ENCODE measurements at regions not wholly inside any gene's neighbourhood (a gene's known extent, or its start where the extent isn't known, plus 50 kb on each side); places are given as distances from the start of the nearest gene placed in this dataset.
A peak's percentile ranks its signal among the peaks of the same experiment; 100 is the strongest.

DNA sequence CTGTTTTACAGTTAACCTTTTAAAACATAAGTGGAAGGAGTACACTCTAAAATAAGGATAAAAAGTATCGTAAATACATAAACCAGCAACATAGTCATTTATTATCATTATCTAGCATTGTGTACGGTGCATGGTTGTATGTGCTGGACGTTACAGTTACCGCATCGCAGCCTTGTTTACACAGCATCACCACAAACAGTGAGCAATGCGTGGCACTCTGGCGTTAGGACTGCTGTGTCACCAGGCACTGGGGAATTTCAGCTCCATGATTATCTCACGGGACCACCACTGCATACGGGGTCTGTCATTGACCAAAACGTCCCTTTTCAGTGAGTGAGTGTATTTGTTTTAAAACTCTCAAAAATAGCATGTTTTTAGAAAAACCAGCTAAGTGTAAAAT, 103.0 kb upstream of the SNTG2 start:
- Histone ChIP-seq H3K18ac (ENCODE audit: insufficient read length, low read depth, low read length) (no peak overlapping the region), H2BK5ac (ENCODE audit: insufficient read length, low read length) (no peak overlapping the region), H3K56ac (ENCODE audit: insufficient read length, low read depth, low read length) (no peak overlapping the region), H2BK15ac (ENCODE audit: low read depth, low read length) (no peak overlapping the region), H3K79me1 (ENCODE audit: insufficient read depth, low read depth, low read length, poor library complexity, severe bottlenecking) (no peaks in the 10 kb centered on the region), H4K5ac (ENCODE audit: insufficient read length, low read depth, low read length) (no peak overlapping the region), H3T11ph (ENCODE audit: low read length) (no peak overlapping the region), H2BK120ac (ENCODE audit: low read depth, low read length, poor library complexity, severe bottlenecking) (no peak overlapping the region), H3K27ac (ENCODE audit: insufficient read length, low read depth, low read length) (no peak overlapping the region), H3K14ac (ENCODE audit: insufficient read depth, low read length) (no peak overlapping the region), H2AK5ac (ENCODE audit: insufficient read length, low read length) (no peak overlapping the region), H4K20me1 (ENCODE audit: control insufficient read depth, insufficient read depth, insufficient read length) (no peaks in the 10 kb centered on the region), H3K27me3 (ENCODE audit: insufficient read depth, low read length) (no peaks in the 10 kb centered on the region), H4K8ac (replicated peaks; ENCODE audit: insufficient read length, low read depth, low read length) (no peak overlapping the region), H3K4me1 (ENCODE audit: insufficient read depth, low read length) (no peaks in the 10 kb centered on the region), H2BK12ac (ENCODE audit: insufficient read length, low read depth, low read length) (no peak overlapping the region), H3K9ac (ENCODE audit: extremely low read depth, insufficient read length, low read length) (no peak overlapping the region), H3K4ac (ENCODE audit: low read depth, low read length) (no peak overlapping the region), H2BK20ac (ENCODE audit: low read depth, low read length, poor library complexity, severe bottlenecking) (no peak overlapping the region), H3K9me3 (ENCODE audit: control insufficient read depth, low read depth, low read length) (no peaks in the 10 kb centered on the region), H3K23ac (ENCODE audit: insufficient read length, low read depth, low read length) (no peak overlapping the region), H3K23me2 (ENCODE audit: insufficient read length, low read depth, low read length, poor library complexity, severe bottlenecking) (no peaks in the 10 kb centered on the region), H2AFZ (ENCODE audit: low read length) (no peak overlapping the region), H3K4me2 (ENCODE audit: insufficient read depth, insufficient read length, low read length) (no peak overlapping the region), H3K79me2 (ENCODE audit: insufficient read depth, low read length) (no peaks in the 10 kb centered on the region), H4K91ac (ENCODE audit: insufficient read length, low read depth, low read length) (no peak overlapping the region)
- Mint-ChIP-seq H3K9me3 (no peaks in the 10 kb centered on the region), H3K36me3 (ENCODE audit: insufficient read depth in 1 of 3, low read depth in 3 of 3) (peaks cover 0 to 2% (median 0%) of the 10 kb centered on the region in 3 experiments; a peak in 2 of 7 replicates), H3K4me3 (no peak overlapping the region), H3K4me1 (no peaks in the 10 kb centered on the region), H3K27ac (peak overlapping the region in 1 of 3 experiments; percentile 52; a peak in 1 of 7 replicates), H3K27me3 (ENCODE audit: low read depth) (peaks cover 2% of the 10 kb centered on the region; the same call in 1 of the 2 replicates)
- no CpG with 5 or more reads among the region's 10 CpGs for WGBS (ENCODE audit: extremely low coverage, insufficient read length, low lambda C conversion rate)
- DNase-seq, result no peak
- TF ChIP-seq, protein P1, sequence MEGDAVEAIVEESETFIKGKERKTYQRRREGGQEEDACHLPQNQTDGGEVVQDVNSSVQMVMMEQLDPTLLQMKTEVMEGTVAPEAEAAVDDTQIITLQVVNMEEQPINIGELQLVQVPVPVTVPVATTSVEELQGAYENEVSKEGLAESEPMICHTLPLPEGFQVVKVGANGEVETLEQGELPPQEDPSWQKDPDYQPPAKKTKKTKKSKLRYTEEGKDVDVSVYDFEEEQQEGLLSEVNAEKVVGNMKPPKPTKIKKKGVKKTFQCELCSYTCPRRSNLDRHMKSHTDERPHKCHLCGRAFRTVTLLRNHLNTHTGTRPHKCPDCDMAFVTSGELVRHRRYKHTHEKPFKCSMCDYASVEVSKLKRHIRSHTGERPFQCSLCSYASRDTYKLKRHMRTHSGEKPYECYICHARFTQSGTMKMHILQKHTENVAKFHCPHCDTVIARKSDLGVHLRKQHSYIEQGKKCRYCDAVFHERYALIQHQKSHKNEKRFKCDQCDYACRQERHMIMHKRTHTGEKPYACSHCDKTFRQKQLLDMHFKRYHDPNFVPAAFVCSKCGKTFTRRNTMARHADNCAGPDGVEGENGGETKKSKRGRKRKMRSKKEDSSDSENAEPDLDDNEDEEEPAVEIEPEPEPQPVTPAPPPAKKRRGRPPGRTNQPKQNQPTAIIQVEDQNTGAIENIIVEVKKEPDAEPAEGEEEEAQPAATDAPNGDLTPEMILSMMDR (conservative IDR thresholded peaks at IDR 0.05), result no peak

All from H9 (cell line).